HEK293 (cell line): ENCODE measurements at regions not wholly inside any gene's neighbourhood (a gene's known extent, or its start where the extent isn't known, plus 50 kb on each side); places are given as distances from the start of the nearest gene placed in this dataset.
A peak's percentile ranks its signal among the peaks of the same experiment; 100 is the strongest.

Experiments used
- CTCF ChIA-PET: fragments of 350-600 bp; formaldehyde crosslinking; extraction: SDS; loops from one replicate; lab custom pipeline; 2021; ENCODE audit warnings: antibody characterized with exemption; lab: Yijun Ruan, JAX
- POLR2A ChIA-PET: fragments of 300-600 bp; formaldehyde crosslinking; extraction: SDS; loops from one replicate; lab custom pipeline; 2020; ENCODE audit warnings: antibody characterized with exemption, inconsistent platforms; lab: Yijun Ruan, JAX
- H3K27ac ChIP-seq: fragments of 200-500 bp; sonication (Bioruptor generic); 2 replicates; pipeline ENCODE4 v1.5.1; 2014; ENCODE audit warnings: low read depth, low read length, control low read depth, inconsistent platforms; ENCODE audit errors: extremely low read depth
- H3K36me3 ChIP-seq, 2 experiments: fragments of 200-500 bp in 1 of 2; sonication (Bioruptor generic) in 1 of 2; 1 replicate in 1 of 2; 2 replicates in 1 of 2; pipeline ENCODE4 v1.5.1; 2014 to 2017; ENCODE audit warnings: inconsistent platforms in 2 of 2, low read length in 2 of 2; ENCODE audit not compliant: control insufficient read depth in 2 of 2, insufficient read depth in 1 of 2
- H3K4me1 ChIP-seq: fragments of 200-500 bp; sonication (Bioruptor generic); 2 replicates; pipeline ENCODE4 v1.5.1; 2014; ENCODE audit warnings: mild to moderate bottlenecking, low read length, inconsistent platforms; ENCODE audit not compliant: control insufficient read depth, insufficient read depth
- H3K4me3 ChIP-seq: 2 replicates; pipeline ENCODE4 v1.5.1; 2011; ENCODE audit warnings: low read depth, mild to moderate bottlenecking, control low read depth, low read length, moderate library complexity
- H3K9me3 ChIP-seq: fragments of 200-500 bp; sonication (Bioruptor generic); 2 replicates; pipeline ENCODE4 v1.5.1; 2014; ENCODE audit warnings: low read depth, low read length, inconsistent platforms; ENCODE audit not compliant: control insufficient read depth, insufficient read depth
- EGR2 ChIP-seq: fragments of 450-650 bp; formaldehyde crosslinking; IDR thresholded peaks from 2 replicates; pipeline ENCODE4 v1.5.1; 2016; ENCODE audit warnings: low read depth, missing biosample characterization, missing genetic modification characterization
- GLI4 ChIP-seq: fragments of 450-650 bp; formaldehyde crosslinking; IDR thresholded peaks from 2 replicates; pipeline ENCODE4 v1.5.1; 2016; ENCODE audit warnings: missing biosample characterization, missing genetic modification characterization
- KLF10 ChIP-seq: fragments of 450-650 bp; IDR thresholded peaks from 2 replicates; pipeline ENCODE4 v1.5.1; 2018; ENCODE audit warnings: missing biosample characterization, mild to moderate bottlenecking, missing genetic modification characterization
- KLF7 ChIP-seq: fragments of 450-650 bp; formaldehyde crosslinking; IDR thresholded peaks from 2 replicates; pipeline ENCODE4 v1.5.1; 2016; ENCODE audit warnings: missing biosample characterization, missing genetic modification characterization, borderline replicate concordance
- ZBTB8A ChIP-seq: fragments of 450-650 bp; formaldehyde crosslinking; IDR thresholded peaks from 2 replicates; pipeline ENCODE4 v1.5.1; 2016; ENCODE audit warnings: missing biosample characterization, missing genetic modification characterization
- ZFHX2 ChIP-seq: fragments of 450-650 bp; formaldehyde crosslinking; conservative IDR thresholded peaks from 2 replicates; pipeline ENCODE4 v1.5.1; 2016; ENCODE audit warnings: missing biosample characterization, missing genetic modification characterization
- ZFP37 ChIP-seq: fragments of 450-650 bp; formaldehyde crosslinking; IDR thresholded peaks from 2 replicates; pipeline ENCODE4 v1.5.1; 2016; ENCODE audit warnings: missing biosample characterization, missing genetic modification characterization
- ZNF133 ChIP-seq: fragments of 450-650 bp; formaldehyde crosslinking; IDR thresholded peaks from 2 replicates; pipeline ENCODE4 v1.5.1; 2016; ENCODE audit warnings: missing biosample characterization, missing genetic modification characterization
- ZNF140 ChIP-seq: fragments of 450-650 bp; formaldehyde crosslinking; IDR thresholded peaks from 2 replicates; pipeline ENCODE4 v1.5.1; 2016; ENCODE audit warnings: missing biosample characterization, missing genetic modification characterization
- ZNF184 ChIP-seq: fragments of 450-650 bp; IDR thresholded peaks from 2 replicates; pipeline ENCODE4 v1.5.1; 2018; ENCODE audit warnings: missing biosample characterization, mild to moderate bottlenecking, missing genetic modification characterization
- ZNF202 ChIP-seq: fragments of 450-650 bp; formaldehyde crosslinking; IDR thresholded peaks from 2 replicates; pipeline ENCODE4 v1.5.1; 2016; ENCODE audit warnings: missing biosample characterization, missing genetic modification characterization, borderline replicate concordance
- ZNF239 ChIP-seq: fragments of 450-650 bp; formaldehyde crosslinking; IDR thresholded peaks from 2 replicates; pipeline ENCODE4 v1.5.1; 2016; ENCODE audit warnings: missing biosample characterization, missing genetic modification characterization
- ZNF248 ChIP-seq: fragments of 450-650 bp; formaldehyde crosslinking; IDR thresholded peaks from 2 replicates; pipeline ENCODE4 v1.5.1; 2017; ENCODE audit warnings: missing biosample characterization, missing genetic modification characterization
- ZNF292 ChIP-seq: fragments of 450-650 bp; formaldehyde crosslinking; IDR thresholded peaks from 2 replicates; pipeline ENCODE4 v1.5.1; 2016; ENCODE audit warnings: low read depth, missing biosample characterization, missing genetic modification characterization, borderline replicate concordance
- ZNF473 ChIP-seq: fragments of 450-650 bp; formaldehyde crosslinking; IDR thresholded peaks from 2 replicates; pipeline ENCODE4 v1.5.1; 2017; ENCODE audit warnings: missing biosample characterization, missing genetic modification characterization
- ZNF548 ChIP-seq: fragments of 450-650 bp; formaldehyde crosslinking; IDR thresholded peaks from 2 replicates; pipeline ENCODE4 v1.5.1; 2016; ENCODE audit warnings: missing biosample characterization, missing genetic modification characterization
- ZNF621 ChIP-seq: fragments of 450-650 bp; formaldehyde crosslinking; IDR thresholded peaks from 2 replicates; pipeline ENCODE4 v1.5.1; 2017; ENCODE audit warnings: missing biosample characterization, missing genetic modification characterization
- ZNF654 ChIP-seq: fragments of 450-650 bp; formaldehyde crosslinking; IDR thresholded peaks from 2 replicates; pipeline ENCODE4 v1.5.1; 2016; ENCODE audit warnings: low read depth, missing biosample characterization, missing genetic modification characterization
- ZNF837 ChIP-seq: fragments of 450-650 bp; formaldehyde crosslinking; IDR thresholded peaks from 2 replicates; pipeline ENCODE4 v1.5.1; 2016; ENCODE audit warnings: missing biosample characterization, missing genetic modification characterization
- ZNF843 ChIP-seq: fragments of 450-650 bp; formaldehyde crosslinking; IDR thresholded peaks from 2 replicates; pipeline ENCODE4 v1.5.1; 2016; ENCODE audit warnings: missing biosample characterization, missing genetic modification characterization
- ZSCAN16 ChIP-seq: fragments of 450-650 bp; formaldehyde crosslinking; IDR thresholded peaks from 2 replicates; pipeline ENCODE4 v1.5.1; 2016; ENCODE audit warnings: missing biosample characterization, missing genetic modification characterization
- ZSCAN23 ChIP-seq: fragments of 450-650 bp; formaldehyde crosslinking; IDR thresholded peaks from 2 replicates; pipeline ENCODE4 v1.5.1; 2016; ENCODE audit warnings: missing biosample characterization, missing genetic modification characterization
- ZXDB ChIP-seq: fragments of 450-650 bp; formaldehyde crosslinking; IDR thresholded peaks from 2 replicates; pipeline ENCODE4 v1.5.1; 2016; ENCODE audit warnings: missing biosample characterization, missing genetic modification characterization
- TF ChIP-seq, protein P1 (sequence below): fragments of 450-650 bp; formaldehyde crosslinking; IDR thresholded peaks from 2 replicates; pipeline ENCODE4 v1.5.1; 2016; ENCODE audit warnings: missing biosample characterization, missing genetic modification characterization
- TF ChIP-seq, protein P2 (sequence below): IDR thresholded peaks from 2 replicates; pipeline ENCODE4 v1.6.1; 2011; ENCODE audit warnings: mild to moderate bottlenecking, low read depth, low read length, borderline replicate concordance
- TF ChIP-seq, protein P3 (sequence below): fragments of 450-650 bp; formaldehyde crosslinking; IDR thresholded peaks from 2 replicates; pipeline ENCODE4 v1.5.1; 2016; ENCODE audit warnings: missing biosample characterization, missing genetic modification characterization

DNA sequence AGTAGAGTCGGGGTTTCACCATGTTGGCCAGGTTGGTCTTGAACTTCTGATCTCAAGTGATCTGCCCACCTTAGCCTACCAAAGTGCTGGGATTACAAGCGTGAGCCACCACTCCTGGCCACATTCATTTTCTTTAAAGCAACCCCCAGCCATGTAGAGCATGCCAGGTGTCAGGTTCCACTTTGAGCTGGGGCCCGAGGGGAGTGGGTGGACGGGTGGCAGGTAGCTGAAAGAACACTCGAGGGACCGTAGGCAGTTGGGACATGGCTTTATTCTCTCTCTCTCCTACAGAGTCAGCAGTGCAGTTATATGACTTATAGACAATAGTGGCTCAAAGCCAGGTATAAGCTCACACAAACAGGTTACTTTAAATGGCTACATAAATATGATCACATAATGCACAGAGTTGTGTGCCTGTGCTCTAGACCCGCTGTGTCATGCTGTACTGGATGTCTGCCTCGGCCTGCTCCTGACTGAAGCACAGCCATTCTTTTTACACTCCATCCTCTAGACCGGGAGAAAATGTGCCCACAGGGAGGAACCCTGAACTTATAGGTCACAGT, 60.5 kb upstream of the FAM120A start:
- Histone ChIP-seq H3K9me3 (no peaks in the 10 kb centered on the region), H3K4me1 (no peaks in the 10 kb centered on the region), H3K27ac (no peak overlapping the region), H3K36me3 (no peaks in the 10 kb centered on the region), H3K4me3 (no peak overlapping the region)
- TF ChIP-seq ZFHX2 (tag by site-specific recombination) (peak; percentile 59), ZNF654 (tag by site-specific recombination) (no peak), ZNF621 (tag by site-specific recombination) (no peak), EGR2 (peak; percentile 66), ZFP37 (tag by site-specific recombination) (no peak)
- TF ChIP-seq, protein P1, sequence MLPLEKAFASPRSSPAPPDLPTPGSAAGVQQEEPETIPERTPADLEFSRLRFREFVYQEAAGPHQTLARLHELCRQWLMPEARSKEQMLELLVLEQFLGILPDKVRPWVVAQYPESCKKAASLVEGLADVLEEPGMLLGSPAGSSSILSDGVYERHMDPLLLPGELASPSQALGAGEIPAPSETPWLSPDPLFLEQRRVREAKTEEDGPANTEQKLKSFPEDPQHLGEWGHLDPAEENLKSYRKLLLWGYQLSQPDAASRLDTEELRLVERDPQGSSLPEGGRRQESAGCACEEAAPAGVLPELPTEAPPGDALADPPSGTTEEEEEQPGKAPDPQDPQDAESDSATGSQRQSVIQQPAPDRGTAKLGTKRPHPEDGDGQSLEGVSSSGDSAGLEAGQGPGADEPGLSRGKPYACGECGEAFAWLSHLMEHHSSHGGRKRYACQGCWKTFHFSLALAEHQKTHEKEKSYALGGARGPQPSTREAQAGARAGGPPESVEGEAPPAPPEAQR (tag by site-specific recombination): no peak
- POLR2A ChIA-PET: no interaction called here
- CTCF ChIA-PET: interaction anchor here (0.9 to 1.0 kb wide), 3 partner anchors 10 to 29 kb away, joined by 3 to 4 read pairs (median 3); no protein-coding TSS in a partner anchor

DNA sequence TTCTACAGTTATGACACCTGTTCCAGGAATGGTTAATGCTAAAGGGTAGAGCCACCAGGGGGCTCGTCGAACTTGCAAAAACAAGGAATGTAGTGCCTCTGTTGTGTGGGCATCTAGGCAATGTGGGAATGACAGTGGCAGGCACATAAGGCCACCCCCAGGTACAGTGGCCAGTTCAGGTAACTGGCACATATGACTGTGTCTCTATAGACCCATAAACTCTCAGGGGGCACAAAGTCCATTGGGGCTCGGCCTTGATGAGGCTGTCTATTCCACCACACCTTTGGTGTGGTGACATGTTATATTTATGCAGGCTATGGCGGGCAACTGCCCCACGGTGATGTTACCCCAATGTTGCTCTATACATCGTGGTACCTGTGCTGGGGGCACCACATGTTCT, 59.6 kb upstream of the FAM120A start:
- Histone ChIP-seq H3K4me3 (no peak overlapping the region), H3K27ac (no peak overlapping the region), H3K9me3 (no peaks in the 10 kb centered on the region), H3K4me1 (no peaks in the 10 kb centered on the region), H3K36me3 (no peaks in the 10 kb centered on the region)
- ChIA-PET CTCF (interaction anchor here (0.5 to 1.0 kb wide), 2 partner anchors 36 to 105 kb away, joined by 3 to 4 read pairs; no protein-coding TSS in a partner anchor), POLR2A (no interaction called here)
- TF ChIP-seq, protein P2, sequence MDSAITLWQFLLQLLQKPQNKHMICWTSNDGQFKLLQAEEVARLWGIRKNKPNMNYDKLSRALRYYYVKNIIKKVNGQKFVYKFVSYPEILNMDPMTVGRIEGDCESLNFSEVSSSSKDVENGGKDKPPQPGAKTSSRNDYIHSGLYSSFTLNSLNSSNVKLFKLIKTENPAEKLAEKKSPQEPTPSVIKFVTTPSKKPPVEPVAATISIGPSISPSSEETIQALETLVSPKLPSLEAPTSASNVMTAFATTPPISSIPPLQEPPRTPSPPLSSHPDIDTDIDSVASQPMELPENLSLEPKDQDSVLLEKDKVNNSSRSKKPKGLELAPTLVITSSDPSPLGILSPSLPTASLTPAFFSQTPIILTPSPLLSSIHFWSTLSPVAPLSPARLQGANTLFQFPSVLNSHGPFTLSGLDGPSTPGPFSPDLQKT: no peak
- TF ChIP-seq GLI4 (tag by site-specific recombination) (no peak), ZNF140 (tag by site-specific recombination) (no peak), ZNF239 (no peak), ZNF184 (no peak), ZNF133 (tag by site-specific recombination) (no peak), ZNF248 (tag by site-specific recombination) (no peak), ZNF548 (no peak), ZNF202 (tag by site-specific recombination) (no peak), ZNF843 (tag by site-specific recombination) (no peak), ZNF292 (tag by site-specific recombination) (no peak), ZSCAN23 (tag by site-specific recombination) (no peak), ZNF473 (tag by site-specific recombination) (no peak), KLF7 (tag by site-specific recombination) (no peak), KLF10 (tag by site-specific recombination) (no peak), ZBTB8A (tag by site-specific recombination) (no peak), ZNF837 (tag by site-specific recombination) (no peak), ZSCAN16 (tag by site-specific recombination) (no peak), ZXDB (tag by site-specific recombination) (no peak)
- TF ChIP-seq, protein P3, sequence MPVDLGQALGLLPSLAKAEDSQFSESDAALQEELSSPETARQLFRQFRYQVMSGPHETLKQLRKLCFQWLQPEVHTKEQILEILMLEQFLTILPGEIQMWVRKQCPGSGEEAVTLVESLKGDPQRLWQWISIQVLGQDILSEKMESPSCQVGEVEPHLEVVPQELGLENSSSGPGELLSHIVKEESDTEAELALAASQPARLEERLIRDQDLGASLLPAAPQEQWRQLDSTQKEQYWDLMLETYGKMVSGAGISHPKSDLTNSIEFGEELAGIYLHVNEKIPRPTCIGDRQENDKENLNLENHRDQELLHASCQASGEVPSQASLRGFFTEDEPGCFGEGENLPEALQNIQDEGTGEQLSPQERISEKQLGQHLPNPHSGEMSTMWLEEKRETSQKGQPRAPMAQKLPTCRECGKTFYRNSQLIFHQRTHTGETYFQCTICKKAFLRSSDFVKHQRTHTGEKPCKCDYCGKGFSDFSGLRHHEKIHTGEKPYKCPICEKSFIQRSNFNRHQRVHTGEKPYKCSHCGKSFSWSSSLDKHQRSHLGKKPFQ (tag by site-specific recombination): no peak
